ENCODE measurements at regions not wholly inside any gene's neighbourhood (a gene's known extent, or its start where the extent isn't known, plus 50 kb on each side); places are given as distances from the start of the nearest gene placed in this dataset.

DNA sequence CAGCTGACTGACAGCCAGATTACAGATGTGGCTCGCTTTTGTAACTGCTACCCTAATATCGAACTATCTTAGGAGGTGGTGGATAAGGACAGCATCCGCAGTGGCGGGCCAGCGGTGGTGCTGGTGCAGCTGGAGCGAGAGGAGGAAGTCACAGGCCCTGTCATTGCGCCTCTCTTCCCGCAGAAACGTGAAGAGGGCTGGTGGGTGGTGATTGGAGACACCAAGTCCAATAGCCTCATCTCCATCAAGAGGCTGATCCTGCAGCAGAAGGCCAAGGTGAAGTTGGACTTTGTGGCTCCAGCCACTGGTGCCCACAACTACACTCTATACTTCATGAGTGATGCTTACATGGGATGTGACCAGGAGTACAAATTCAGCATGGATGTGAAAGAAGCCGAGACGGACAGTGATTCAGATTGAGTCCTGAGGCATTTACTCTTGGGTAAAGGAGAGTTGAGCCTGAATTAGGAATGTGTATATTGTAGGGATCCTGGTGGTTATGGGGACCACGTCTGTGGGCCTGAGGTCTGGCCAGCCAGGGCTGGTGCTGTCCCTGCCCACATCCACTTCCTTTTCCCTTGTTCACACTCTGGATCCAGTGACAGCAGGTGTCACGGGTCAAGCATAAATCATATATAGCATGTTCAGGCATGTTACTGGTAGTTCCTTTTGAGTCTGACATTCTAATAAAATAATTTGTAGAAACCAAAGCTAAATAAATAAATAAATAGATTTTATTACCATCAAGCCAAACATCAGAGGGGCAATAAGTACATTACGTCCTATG is 89.0 kb upstream of the SMURF2 start:
- no peak overlapping the region for H3K9ac ChIP-seq (replicated peaks; ENCODE audit: extremely low read depth, insufficient read depth, low read length)
- no peak overlapping the region for H3K27ac ChIP-seq (ENCODE audit: insufficient read depth, low read depth, low read length)
- TF ChIP-seq FOS (IDR thresholded peaks at IDR 0.05; ENCODE audit: borderline replicate concordance, insufficient read depth, low read length) (no peak), POLR2A (IDR thresholded peaks at IDR 0.05; ENCODE audit: low read depth, low read length) (no peak), MYC (IDR thresholded peaks at IDR 0.05; ENCODE audit: low read depth, low read length) (no peak), GATA2 (IDR thresholded peaks at IDR 0.05; ENCODE audit: insufficient read depth, insufficient read length, low read depth, low read length) (no peak), POLR2AphosphoS5 (IDR thresholded peaks at IDR 0.05; ENCODE audit: insufficient read depth, low read depth, low read length) (no peak)
- TF ChIP-seq, protein P1, sequence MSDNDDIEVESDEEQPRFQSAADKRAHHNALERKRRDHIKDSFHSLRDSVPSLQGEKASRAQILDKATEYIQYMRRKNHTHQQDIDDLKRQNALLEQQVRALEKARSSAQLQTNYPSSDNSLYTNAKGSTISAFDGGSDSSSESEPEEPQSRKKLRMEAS (IDR thresholded peaks at IDR 0.05; ENCODE audit: insufficient read depth, insufficient read length), result no peak
- DNase-seq (ENCODE audit: low read depth, low spot score), result no peak
- no peak for FAIRE-seq
- no peak overlapping the region for H3K4me3 ChIP-seq (replicated peaks in 1 of 3; ENCODE audit: insufficient read depth in 1 of 3, low read depth in 1 of 3, low read length in 3 of 3)
- no peaks in the 10 kb centered on the region for H3K9me1 ChIP-seq (replicated peaks; ENCODE audit: control insufficient read depth, extremely low read depth, insufficient read depth, low read length)
- no peaks in the 10 kb centered on the region for H4K20me1 ChIP-seq (replicated peaks; ENCODE audit: control insufficient read depth, extremely low read depth, insufficient read depth, low read length)
- no peaks in the 10 kb centered on the region for H3K27me3 ChIP-seq (ENCODE audit: control insufficient read depth in 2 of 2, insufficient read depth in 2 of 2, low read length in 2 of 2)
- H3K4me1 ChIP-seq (ENCODE audit: control insufficient read depth, extremely low read depth, insufficient read depth, low read length), result peaks cover 10% of the 10 kb centered on the region
- no peak overlapping the region for H3K4me2 ChIP-seq (ENCODE audit: insufficient read depth, low read length)
- peaks cover 19 to 23% of the 10 kb centered on the region in 2 experiments for H3K36me3 ChIP-seq (ENCODE audit: control insufficient read depth in 2 of 2, extremely low read depth in 1 of 2, insufficient read depth in 2 of 2, low read length in 2 of 2)
- ChIA-PET CTCF (no interaction called here), POLR2A (no interaction called here)
- no peak overlapping the region for H2AFZ ChIP-seq (ENCODE audit: low read depth, low read length)
- BruUV-seq (replicated peaks), result no TSS peak
- no peaks in the 10 kb centered on the region for H3K79me2 ChIP-seq (ENCODE audit: control insufficient read depth, insufficient read depth, low read length)
- H3K9me3 ChIP-seq (replicated peaks; ENCODE audit: control insufficient read depth, insufficient read depth, low read length), result no peaks in the 10 kb centered on the region
- intact Hi-C loops (cut with micrococcal nuclease), result no loop called here
- dilution Hi-C loops (cut with MboI; ENCODE audit: extremely low pct_ligation_motif_present, low sequenced_read_pairs), result no loop called here

DNA sequence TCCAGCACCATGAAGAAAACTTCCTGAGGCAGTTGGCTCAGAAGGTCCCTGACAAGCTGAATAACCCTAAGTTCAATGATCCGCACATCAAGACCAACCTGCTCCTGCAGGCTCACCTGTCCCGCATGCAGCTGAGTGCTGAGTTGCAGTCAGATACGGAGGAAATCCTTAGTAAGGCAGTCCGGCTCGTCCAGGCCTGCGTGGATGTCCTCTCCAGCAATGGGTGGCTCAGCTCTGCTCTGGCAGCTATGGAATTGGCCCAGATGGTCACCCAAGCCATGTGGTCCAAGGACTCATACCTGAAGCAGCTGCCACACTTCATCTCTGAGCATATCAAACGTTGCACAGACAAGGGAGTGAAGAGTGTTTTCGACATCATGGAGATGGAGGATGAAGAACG is 88.4 kb upstream of the SMURF2 start:
- Histone ChIP-seq H3K4me1 (ENCODE audit: control insufficient read depth, extremely low read depth, insufficient read depth, low read length) (peaks cover 10% of the 10 kb centered on the region), H3K27me3 (ENCODE audit: control insufficient read depth in 2 of 2, insufficient read depth in 2 of 2, low read length in 2 of 2) (no peaks in the 10 kb centered on the region), H3K4me2 (ENCODE audit: insufficient read depth, low read length) (no peak overlapping the region), H3K9me3 (replicated peaks; ENCODE audit: control insufficient read depth, insufficient read depth, low read length) (no peaks in the 10 kb centered on the region), H2AFZ (ENCODE audit: low read depth, low read length) (no peak overlapping the region), H3K9me1 (replicated peaks; ENCODE audit: control insufficient read depth, extremely low read depth, insufficient read depth, low read length) (no peaks in the 10 kb centered on the region), H3K4me3 (replicated peaks in 1 of 3; ENCODE audit: insufficient read depth in 1 of 3, low read depth in 1 of 3, low read length in 3 of 3) (no peak overlapping the region), H3K27ac (ENCODE audit: insufficient read depth, low read depth, low read length) (no peak overlapping the region), H4K20me1 (replicated peaks; ENCODE audit: control insufficient read depth, extremely low read depth, insufficient read depth, low read length) (no peaks in the 10 kb centered on the region), H3K36me3 (ENCODE audit: control insufficient read depth in 2 of 2, extremely low read depth in 1 of 2, insufficient read depth in 2 of 2, low read length in 2 of 2) (peaks cover 15 to 19% of the 10 kb centered on the region in 2 experiments), H3K79me2 (ENCODE audit: control insufficient read depth, insufficient read depth, low read length) (no peaks in the 10 kb centered on the region), H3K9ac (replicated peaks; ENCODE audit: extremely low read depth, insufficient read depth, low read length) (no peak overlapping the region)
- intact Hi-C loops (cut with micrococcal nuclease) (no loop called here), dilution Hi-C loops (cut with MboI; ENCODE audit: extremely low pct_ligation_motif_present, low sequenced_read_pairs) (no loop called here)
- DNase-seq (ENCODE audit: low read depth, low spot score), result no peak
- FAIRE-seq, result no peak
- BruUV-seq (replicated peaks), result no TSS peak
- CTCF ChIA-PET, result no interaction called here
- POLR2A ChIA-PET, result no interaction called here
- TF ChIP-seq GATA2 (IDR thresholded peaks at IDR 0.05; ENCODE audit: insufficient read depth, insufficient read length, low read depth, low read length) (no peak), FOS (IDR thresholded peaks at IDR 0.05; ENCODE audit: borderline replicate concordance, insufficient read depth, low read length) (no peak), POLR2A (IDR thresholded peaks at IDR 0.05; ENCODE audit: low read depth, low read length) (no peak), POLR2AphosphoS5 (IDR thresholded peaks at IDR 0.05; ENCODE audit: insufficient read depth, low read depth, low read length) (no peak), MYC (IDR thresholded peaks at IDR 0.05; ENCODE audit: low read depth, low read length) (no peak), EZH2 (IDR thresholded peaks at IDR 0.05; ENCODE audit: borderline replicate concordance, low read depth, low read length, severe bottlenecking) (no peak), JUN (IDR thresholded peaks at IDR 0.05; ENCODE audit: borderline replicate concordance, insufficient read depth, insufficient read length, low read depth) (no peak)
- TF ChIP-seq, protein P2, sequence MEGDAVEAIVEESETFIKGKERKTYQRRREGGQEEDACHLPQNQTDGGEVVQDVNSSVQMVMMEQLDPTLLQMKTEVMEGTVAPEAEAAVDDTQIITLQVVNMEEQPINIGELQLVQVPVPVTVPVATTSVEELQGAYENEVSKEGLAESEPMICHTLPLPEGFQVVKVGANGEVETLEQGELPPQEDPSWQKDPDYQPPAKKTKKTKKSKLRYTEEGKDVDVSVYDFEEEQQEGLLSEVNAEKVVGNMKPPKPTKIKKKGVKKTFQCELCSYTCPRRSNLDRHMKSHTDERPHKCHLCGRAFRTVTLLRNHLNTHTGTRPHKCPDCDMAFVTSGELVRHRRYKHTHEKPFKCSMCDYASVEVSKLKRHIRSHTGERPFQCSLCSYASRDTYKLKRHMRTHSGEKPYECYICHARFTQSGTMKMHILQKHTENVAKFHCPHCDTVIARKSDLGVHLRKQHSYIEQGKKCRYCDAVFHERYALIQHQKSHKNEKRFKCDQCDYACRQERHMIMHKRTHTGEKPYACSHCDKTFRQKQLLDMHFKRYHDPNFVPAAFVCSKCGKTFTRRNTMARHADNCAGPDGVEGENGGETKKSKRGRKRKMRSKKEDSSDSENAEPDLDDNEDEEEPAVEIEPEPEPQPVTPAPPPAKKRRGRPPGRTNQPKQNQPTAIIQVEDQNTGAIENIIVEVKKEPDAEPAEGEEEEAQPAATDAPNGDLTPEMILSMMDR (IDR thresholded peaks at IDR 0.05; ENCODE audit: extremely low read depth in 1 of 2, insufficient read depth in 1 of 2, low read depth in 1 of 2, low read length in 2 of 2), result no peak
- TF ChIP-seq, protein P1 (IDR thresholded peaks at IDR 0.05; ENCODE audit: insufficient read depth, insufficient read length), result no peak

Measured in endothelial cell of umbilical vein (primary cell).